ENCODE measurements at regions not wholly inside any gene's neighbourhood (a gene's known extent, or its start where the extent isn't known, plus 50 kb on each side); places are given as distances from the start of the nearest gene placed in this dataset.

GRCh38 chr15:38046257-38047051, 112.0 kb downstream of the TMCO5A start:
- no peak for DNase-seq (ENCODE audit: low spot score)

- peak; percentile 33 for DNase-seq (ENCODE audit: low spot score)
These were observed 113.6 kb downstream of the TMCO5A start for GRCh38 chr15:38048001-38048455.

- no peak for DNase-seq (ENCODE audit: low spot score)
These were observed 115.5 kb downstream of the TMCO5A start for GRCh38 chr15:38049891-38050290.

- peak; percentile 35 for DNase-seq (ENCODE audit: low spot score)
These were observed 116.3 kb downstream of the TMCO5A start for GRCh38 chr15:38050529-38051448.

GRCh38 chr15:38053205-38053604, 118.8 kb downstream of the TMCO5A start:
- no peak for DNase-seq (ENCODE audit: low spot score)

GRCh38 chr15:38053776-38054175, 119.3 kb downstream of the TMCO5A start:
- no peak for DNase-seq (ENCODE audit: low spot score)

- no peak for DNase-seq (ENCODE audit: low spot score)
These were observed 120.0 kb downstream of the TMCO5A start for GRCh38 chr15:38054488-38054887.

GRCh38 chr15:38058596-38059075, 124.2 kb downstream of the TMCO5A start:
- DNase-seq (ENCODE audit: low spot score): no peak

GRCh38 chr15:38059665-38060064, 125.2 kb downstream of the TMCO5A start:
- no peak for DNase-seq (ENCODE audit: low spot score)

- DNase-seq (ENCODE audit: low spot score): no peak
These were observed 127.6 kb downstream of the TMCO5A start for GRCh38 chr15:38061856-38062649.

GRCh38 chr15:38062696-38063095, 128.3 kb downstream of the TMCO5A start:
- DNase-seq (ENCODE audit: low spot score): no peak

- no peak for DNase-seq (ENCODE audit: low spot score)
These were observed 131.4 kb downstream of the TMCO5A start for GRCh38 chr15:38065721-38066345.

- no peak for DNase-seq (ENCODE audit: low spot score)
These were observed 132.2 kb downstream of the TMCO5A start for GRCh38 chr15:38066612-38067011.

GRCh38 chr15:38068626-38069391, 134.4 kb downstream of the TMCO5A start:
- peak; percentile 83 for DNase-seq (ENCODE audit: low spot score)

GRCh38 chr15:38069511-38070011, 135.1 kb downstream of the TMCO5A start:
- DNase-seq (ENCODE audit: low spot score): no peak

GRCh38 chr15:38070778-38071177, 136.3 kb downstream of the TMCO5A start:
- DNase-seq (ENCODE audit: low spot score): no peak

- DNase-seq (ENCODE audit: low spot score): no peak
These were observed 137.0 kb downstream of the TMCO5A start for GRCh38 chr15:38071211-38071972.

GRCh38 chr15:38072007-38072347, 137.5 kb downstream of the TMCO5A start:
- DNase-seq (ENCODE audit: low spot score): no peak

- no peak for DNase-seq (ENCODE audit: low spot score)
These were observed 138.1 kb downstream of the TMCO5A start for GRCh38 chr15:38072348-38073177.

Data from activated CD4-positive, alpha-beta T cell treated with anti-CD3 and anti-CD28 coated beads, Interleukin-2, Interleukin-4, amounts not matched to agents 100 ng/mL and 50 ng/mL, durations not matched to agents 16 hours and 8 hours (primary cell).